Peyer's patch (tissue), 4 donors: ENCODE measurements at regions not wholly inside any gene's neighbourhood (a gene's known extent, or its start where the extent isn't known, plus 50 kb on each side); places are given as distances from the start of the nearest gene placed in this dataset.

ENCODE experiments used
- POLR2A ChIP-seq, 2 donors: fragments of 450-650 bp; IDR thresholded peaks; one replicate each; pipeline ENCODE4 v1.5.1; 2017; ENCODE audit warnings: antibody characterized with exemption in 2 of 2, mild to moderate bottlenecking in 2 of 2, moderate library complexity in 2 of 2
- TF ChIP-seq, protein P1 (sequence below), 6 experiments: fragments of 450-650 bp in 4 of 6; fragments of 200-600 bp in 2 of 6; sonication (generic) in 1 of 6; IDR thresholded peaks; one replicate each; pipeline ENCODE4 v1.5.1; 2017 to 2019; ENCODE audit warnings: antibody characterized with exemption in 6 of 6, mild to moderate bottlenecking in 3 of 6, moderate library complexity in 1 of 6

DNA sequence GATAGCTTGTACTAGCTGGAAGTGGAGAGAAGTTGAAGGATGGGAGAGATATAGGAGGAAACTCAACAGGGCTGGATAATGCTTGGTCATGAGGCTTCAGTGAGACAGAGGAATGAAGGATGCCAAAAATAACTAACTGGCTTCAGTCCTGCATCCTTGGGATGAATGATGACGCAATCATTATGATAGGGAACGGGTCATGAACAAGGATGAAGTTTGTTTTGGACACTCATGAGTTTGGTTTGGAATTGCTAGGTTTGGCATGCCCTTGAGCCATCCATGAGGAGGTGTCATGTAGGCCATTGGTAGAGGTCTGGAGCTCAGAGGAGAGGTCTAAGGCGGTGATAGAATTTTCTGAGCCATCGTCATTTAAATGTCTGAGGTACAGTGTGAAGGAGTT, 160.0 kb upstream of the NHS start:
- TF ChIP-seq, protein P1, sequence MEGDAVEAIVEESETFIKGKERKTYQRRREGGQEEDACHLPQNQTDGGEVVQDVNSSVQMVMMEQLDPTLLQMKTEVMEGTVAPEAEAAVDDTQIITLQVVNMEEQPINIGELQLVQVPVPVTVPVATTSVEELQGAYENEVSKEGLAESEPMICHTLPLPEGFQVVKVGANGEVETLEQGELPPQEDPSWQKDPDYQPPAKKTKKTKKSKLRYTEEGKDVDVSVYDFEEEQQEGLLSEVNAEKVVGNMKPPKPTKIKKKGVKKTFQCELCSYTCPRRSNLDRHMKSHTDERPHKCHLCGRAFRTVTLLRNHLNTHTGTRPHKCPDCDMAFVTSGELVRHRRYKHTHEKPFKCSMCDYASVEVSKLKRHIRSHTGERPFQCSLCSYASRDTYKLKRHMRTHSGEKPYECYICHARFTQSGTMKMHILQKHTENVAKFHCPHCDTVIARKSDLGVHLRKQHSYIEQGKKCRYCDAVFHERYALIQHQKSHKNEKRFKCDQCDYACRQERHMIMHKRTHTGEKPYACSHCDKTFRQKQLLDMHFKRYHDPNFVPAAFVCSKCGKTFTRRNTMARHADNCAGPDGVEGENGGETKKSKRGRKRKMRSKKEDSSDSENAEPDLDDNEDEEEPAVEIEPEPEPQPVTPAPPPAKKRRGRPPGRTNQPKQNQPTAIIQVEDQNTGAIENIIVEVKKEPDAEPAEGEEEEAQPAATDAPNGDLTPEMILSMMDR (IDR thresholded peaks at IDR 0.05), result no peak
- TF ChIP-seq POLR2A (IDR thresholded peaks at IDR 0.05), result no peak
